ENCODE measurements at regions not wholly inside any gene's neighbourhood (a gene's known extent, or its start where the extent isn't known, plus 50 kb on each side); places are given as distances from the start of the nearest gene placed in this dataset.
"Not testable (repeated sequence)": the region's sequence is repeated elsewhere in the genome, so short reads cannot be mapped to it uniquely, and the experiment has no call there.

- POLR2A ChIA-PET, result no interaction called here
- DNase-seq (ENCODE audit: extremely low spot score), result no peak
- CTCF ChIA-PET, result no interaction called here
- TF ChIP-seq SP1 (IDR thresholded peaks at IDR 0.05) (no peak), BHLHE40 (IDR thresholded peaks at IDR 0.05; ENCODE audit: borderline replicate concordance) (no peak), ELF4 (IDR thresholded peaks at IDR 0.05) (no peak), FOXA1 (IDR thresholded peaks at IDR 0.05) (no peak), FOXK2 (IDR thresholded peaks at IDR 0.05) (no peak), FOXM1 (IDR thresholded peaks at IDR 0.05; ENCODE audit: borderline replicate concordance) (no peak), PKNOX1 (IDR thresholded peaks at IDR 0.05) (no peak), L3MBTL2 (conservative IDR thresholded peaks at IDR 0.05) (no peak), TARDBP (IDR thresholded peaks at IDR 0.05) (no peak), ZNF384 (IDR thresholded peaks at IDR 0.05) (no peak), HDGF (IDR thresholded peaks at IDR 0.05; ENCODE audit: borderline replicate concordance) (no peak), SUZ12 (IDR thresholded peaks at IDR 0.05) (no peak)
Measured at GRCh38 chr14:53842938-53843337, 113.7 kb downstream of the BMP4 start.

GRCh38 chr14:53841109-53842099 is 115.2 kb downstream of the BMP4 start:
- TF ChIP-seq FOXM1 (IDR thresholded peaks at IDR 0.05; ENCODE audit: borderline replicate concordance) (no peak), NFRKB (IDR thresholded peaks at IDR 0.05) (no peak), PKNOX1 (IDR thresholded peaks at IDR 0.05) (no peak), CTBP1 (IDR thresholded peaks at IDR 0.05; ENCODE audit: borderline replicate concordance) (no peak), BHLHE40 (IDR thresholded peaks at IDR 0.05; ENCODE audit: borderline replicate concordance) (no peak), SUZ12 (IDR thresholded peaks at IDR 0.05) (no peak), ARNT (IDR thresholded peaks at IDR 0.05) (no peak), ZNF384 (IDR thresholded peaks at IDR 0.05) (no peak), SP1 (IDR thresholded peaks at IDR 0.05) (no peak), FOXA1 (IDR thresholded peaks at IDR 0.05) (no peak), FOXK2 (IDR thresholded peaks at IDR 0.05) (no peak), ELF4 (IDR thresholded peaks at IDR 0.05) (no peak), TARDBP (IDR thresholded peaks at IDR 0.05) (no peak), LEF1 (IDR thresholded peaks at IDR 0.05; ENCODE audit: borderline replicate concordance) (no peak), L3MBTL2 (conservative IDR thresholded peaks at IDR 0.05) (no peak), HDGF (IDR thresholded peaks at IDR 0.05; ENCODE audit: borderline replicate concordance) (no peak)
- CTCF ChIA-PET, result no interaction called here
- POLR2A ChIA-PET, result no interaction called here
- no peak for DNase-seq (ENCODE audit: extremely low spot score)

- CTCF ChIA-PET, result no interaction called here
- TF ChIP-seq SP1 (IDR thresholded peaks at IDR 0.05), result no peak
- no peak for TF ChIP-seq ARNT (IDR thresholded peaks at IDR 0.05)
- no peak for TF ChIP-seq FOXK2 (IDR thresholded peaks at IDR 0.05)
- TF ChIP-seq CTBP1 (IDR thresholded peaks at IDR 0.05; ENCODE audit: borderline replicate concordance), result no peak
- no peak for TF ChIP-seq ZNF384 (IDR thresholded peaks at IDR 0.05)
- no peak for TF ChIP-seq SUZ12 (IDR thresholded peaks at IDR 0.05)
- no peak for TF ChIP-seq ELF4 (IDR thresholded peaks at IDR 0.05)
- TF ChIP-seq TARDBP (IDR thresholded peaks at IDR 0.05), result no peak
- no peak for TF ChIP-seq HDGF (IDR thresholded peaks at IDR 0.05; ENCODE audit: borderline replicate concordance)
- TF ChIP-seq L3MBTL2 (conservative IDR thresholded peaks at IDR 0.05), result no peak
- TF ChIP-seq FOXA1 (IDR thresholded peaks at IDR 0.05), result no peak
- TF ChIP-seq BHLHE40 (IDR thresholded peaks at IDR 0.05; ENCODE audit: borderline replicate concordance), result no peak
- no peak for TF ChIP-seq NFRKB (IDR thresholded peaks at IDR 0.05)
- no peak for TF ChIP-seq FOXM1 (IDR thresholded peaks at IDR 0.05; ENCODE audit: borderline replicate concordance)
- TF ChIP-seq PKNOX1 (IDR thresholded peaks at IDR 0.05), result no peak
- no peak for TF ChIP-seq LEF1 (IDR thresholded peaks at IDR 0.05; ENCODE audit: borderline replicate concordance)
- POLR2A ChIA-PET, result no interaction called here
- DNase-seq (ENCODE audit: extremely low spot score), result no peak
Measured at GRCh38 chr14:53840444-53840843, 116.2 kb downstream of the BMP4 start.

- DNase-seq (ENCODE audit: extremely low spot score), result no peak
- ChIA-PET CTCF (no interaction called here), POLR2A (no interaction called here)
- no peak for TF ChIP-seq NFRKB (IDR thresholded peaks at IDR 0.05)
- TF ChIP-seq ARNT (IDR thresholded peaks at IDR 0.05), result no peak
Measured at GRCh38 chr14:53838374-53838773, 118.3 kb downstream of the BMP4 start.

- DNase-seq (ENCODE audit: extremely low spot score); CTCF ChIA-PET; POLR2A ChIA-PET: not testable (repeated sequence)
Measured at GRCh38 chr14:53837656-53838055, 119.0 kb downstream of the BMP4 start.

GRCh38 chr14:53836551-53836950 is 120.1 kb downstream of the BMP4 start:
- no peak for TF ChIP-seq ELF4 (IDR thresholded peaks at IDR 0.05)
- TF ChIP-seq L3MBTL2 (conservative IDR thresholded peaks at IDR 0.05), result no peak
- no peak for TF ChIP-seq ZNF384 (IDR thresholded peaks at IDR 0.05)
- TF ChIP-seq ARNT (IDR thresholded peaks at IDR 0.05), result no peak
- TF ChIP-seq FOXK2 (IDR thresholded peaks at IDR 0.05), result no peak
- no peak for TF ChIP-seq FOXA1 (IDR thresholded peaks at IDR 0.05)
- TF ChIP-seq CTBP1 (IDR thresholded peaks at IDR 0.05; ENCODE audit: borderline replicate concordance), result no peak
- TF ChIP-seq TARDBP (IDR thresholded peaks at IDR 0.05), result no peak
- TF ChIP-seq BHLHE40 (IDR thresholded peaks at IDR 0.05; ENCODE audit: borderline replicate concordance), result no peak
- CTCF ChIA-PET, result no interaction called here
- POLR2A ChIA-PET, result no interaction called here
- DNase-seq (ENCODE audit: extremely low spot score), result no peak

All from HEK293T (cell line).